Spinal cord (tissue), 9 donors: ENCODE measurements at regions not wholly inside any gene's neighbourhood (a gene's known extent, or its start where the extent isn't known, plus 50 kb on each side); places are given as distances from the start of the nearest gene placed in this dataset.

Experiments
- DNase-seq, 6 donors: peaks; one replicate each; pipeline versions ENCODE4 v3.0.0 to v3.0.0-alpha.2; 2013 to 2015; ENCODE audit warnings: low spot score in 6 of 6, low read depth in 4 of 6
- H3K27ac ChIP-seq: one replicate; pipeline ENCODE4 v1.5.1; 2013; ENCODE audit warnings: low read depth, low read length, control low read depth
- H3K27me3 ChIP-seq: one replicate; pipeline ENCODE4 v1.6.1; 2013; ENCODE audit warnings: low read length; ENCODE audit not compliant: control insufficient read depth, insufficient read depth
- H3K36me3 ChIP-seq: one replicate; pipeline ENCODE4 v1.6.1; 2013; ENCODE audit warnings: low read length; ENCODE audit not compliant: control insufficient read depth, insufficient read depth
- H3K4me1 ChIP-seq: one replicate; pipeline ENCODE4 v1.6.1; 2013; ENCODE audit warnings: low read length; ENCODE audit not compliant: control insufficient read depth, insufficient read depth
- H3K4me3 ChIP-seq: one replicate; pipeline ENCODE4 v1.5.1; 2013; ENCODE audit warnings: low read depth, low read length, control low read depth
- H3K9me3 ChIP-seq: one replicate; pipeline ENCODE4 v1.6.1; 2013; ENCODE audit warnings: low read length; ENCODE audit not compliant: control insufficient read depth, insufficient read depth
- WGBS: methylation state at CpG from one replicate; pipeline ENCODE4 v1.1.5; 2013; ENCODE audit warnings: missing lambda C conversion rate; ENCODE audit not compliant: insufficient coverage; 5-methylcytosine and 5-hydroxymethylcytosine counted together
- donor health status: healthy.

DNA sequence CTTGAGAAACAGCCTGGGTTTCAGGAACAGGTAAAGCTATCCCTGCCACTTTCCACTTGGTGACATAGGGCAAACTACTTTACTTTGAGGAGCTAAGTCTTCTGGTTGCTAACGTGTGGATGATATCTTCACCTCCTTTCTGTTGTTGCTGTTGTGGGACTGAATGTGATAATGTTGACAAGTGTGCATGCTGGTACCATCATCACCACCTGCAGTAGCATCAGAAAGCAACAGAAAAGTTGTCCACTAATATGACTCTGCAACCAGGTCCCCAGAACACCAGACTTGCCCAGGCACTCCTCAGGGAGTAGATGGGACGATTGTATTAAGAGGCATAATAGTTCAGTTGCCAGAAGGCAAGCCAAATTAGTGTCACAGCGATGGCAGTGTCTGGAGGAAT, 203.2 kb upstream of the MCTP2 start:
- DNase-seq = no peak
- H3K36me3 ChIP-seq = no peaks in the 10 kb centered on the region
- H3K4me1 ChIP-seq = no peaks in the 10 kb centered on the region
- no peaks in the 10 kb centered on the region for H3K27me3 ChIP-seq
- WGBS = 71% methylated on average over 2 of the region's 3 CpGs
- H3K4me3 ChIP-seq = no peak overlapping the region
- no peaks in the 10 kb centered on the region for H3K9me3 ChIP-seq
- no peak overlapping the region for H3K27ac ChIP-seq

DNA sequence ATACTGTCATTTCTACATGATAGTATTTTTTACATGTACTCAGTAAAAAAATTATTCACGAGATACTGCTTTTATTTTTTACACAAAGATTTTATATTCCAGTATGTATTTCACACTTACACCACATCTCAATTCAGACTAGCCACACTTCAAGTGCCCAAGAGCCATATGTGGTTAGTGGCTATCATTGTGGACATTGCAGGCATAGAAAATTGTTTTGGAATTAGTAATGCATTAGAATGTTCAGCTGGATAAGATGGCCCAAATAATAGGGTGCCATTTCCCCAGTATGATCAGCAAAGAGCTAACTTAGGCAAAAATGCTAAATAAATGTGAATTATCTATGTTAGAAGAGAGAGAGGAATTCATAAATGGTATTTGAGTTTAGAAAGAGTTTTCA, 203.8 kb upstream of the MCTP2 start:
- H3K9me3 ChIP-seq = no peaks in the 10 kb centered on the region
- no CpG with 5 or more reads among the region's 1 CpG for WGBS
- no peak overlapping the region for H3K4me3 ChIP-seq
- H3K27ac ChIP-seq = no peak overlapping the region
- H3K36me3 ChIP-seq = no peaks in the 10 kb centered on the region
- no peaks in the 10 kb centered on the region for H3K27me3 ChIP-seq
- no peaks in the 10 kb centered on the region for H3K4me1 ChIP-seq
- no peak for DNase-seq

DNA sequence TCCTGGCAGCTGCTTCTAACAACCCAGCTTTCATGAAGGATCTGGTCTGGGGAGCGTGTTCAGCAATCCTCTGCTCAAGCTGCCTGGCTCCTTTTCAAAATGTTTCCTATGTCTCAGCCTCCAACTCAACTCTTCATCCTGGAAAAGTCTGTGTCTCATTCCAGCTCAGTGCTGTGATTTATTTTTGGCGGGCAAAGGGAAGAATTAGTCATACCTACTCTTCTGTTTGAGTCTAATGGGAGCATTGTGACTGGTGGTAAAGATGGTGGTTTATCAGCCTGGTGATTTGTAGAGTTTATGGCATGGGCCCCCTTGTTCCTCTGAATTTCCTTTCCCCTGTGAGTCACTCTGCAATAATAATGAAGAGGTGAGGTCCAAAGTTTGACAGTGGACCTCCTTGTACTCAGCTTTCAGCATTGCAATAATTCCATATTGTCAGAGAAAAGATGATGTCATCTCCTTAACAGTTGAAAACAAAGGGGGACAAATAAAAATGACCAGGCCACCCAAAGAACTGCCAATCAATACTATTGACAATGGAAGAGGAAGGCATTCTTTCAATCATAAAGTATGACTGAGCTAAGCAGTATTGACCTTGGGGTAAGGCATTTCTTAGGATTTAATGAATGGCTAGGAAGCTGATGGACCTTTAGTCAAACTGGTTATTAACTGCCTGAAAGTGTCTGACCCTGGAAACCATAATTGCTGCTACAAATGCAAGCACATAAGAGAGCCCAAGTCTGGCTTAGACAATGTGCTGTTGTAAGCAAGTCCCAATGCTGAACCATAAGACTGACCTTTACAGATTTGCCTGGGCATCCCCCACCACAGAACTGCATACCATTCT, 204.7 kb upstream of the MCTP2 start:
- DNase-seq = no peak
- Histone ChIP-seq H3K36me3 (no peaks in the 10 kb centered on the region), H3K27me3 (no peaks in the 10 kb centered on the region), H3K4me1 (no peaks in the 10 kb centered on the region), H3K4me3 (no peak overlapping the region), H3K27ac (no peak overlapping the region), H3K9me3 (no peaks in the 10 kb centered on the region)
- WGBS = 56% methylated on average over 1 of the region's 2 CpGs

DNA sequence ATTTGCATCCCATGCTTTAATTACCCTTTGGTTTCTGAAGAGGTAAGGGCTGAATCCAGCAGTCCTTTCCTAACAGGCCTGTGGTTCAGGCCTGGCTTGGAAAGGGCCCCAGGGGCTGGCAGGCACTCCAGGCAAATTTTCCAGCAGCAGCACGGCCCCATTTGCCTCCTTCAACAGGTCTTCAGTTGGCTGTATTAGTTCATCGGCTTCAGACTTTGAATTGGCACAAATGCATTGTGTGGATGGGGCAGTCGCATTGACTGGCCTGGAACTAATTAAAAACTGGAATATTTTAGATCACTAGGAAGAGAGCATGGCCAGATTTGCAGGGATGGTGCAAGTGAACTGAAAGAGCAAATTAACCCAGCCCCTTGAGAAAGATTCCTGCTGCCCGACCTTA, 207.8 kb upstream of the MCTP2 start:
- Histone ChIP-seq H3K9me3 (no peaks in the 10 kb centered on the region), H3K36me3 (no peaks in the 10 kb centered on the region), H3K4me1 (no peaks in the 10 kb centered on the region), H3K27ac (no peak overlapping the region), H3K27me3 (no peaks in the 10 kb centered on the region), H3K4me3 (no peak overlapping the region)
- 48% methylated on average over 4 of the region's 4 CpGs for WGBS
- DNase-seq = peak in 1 of 6 donors; percentile 51

DNA sequence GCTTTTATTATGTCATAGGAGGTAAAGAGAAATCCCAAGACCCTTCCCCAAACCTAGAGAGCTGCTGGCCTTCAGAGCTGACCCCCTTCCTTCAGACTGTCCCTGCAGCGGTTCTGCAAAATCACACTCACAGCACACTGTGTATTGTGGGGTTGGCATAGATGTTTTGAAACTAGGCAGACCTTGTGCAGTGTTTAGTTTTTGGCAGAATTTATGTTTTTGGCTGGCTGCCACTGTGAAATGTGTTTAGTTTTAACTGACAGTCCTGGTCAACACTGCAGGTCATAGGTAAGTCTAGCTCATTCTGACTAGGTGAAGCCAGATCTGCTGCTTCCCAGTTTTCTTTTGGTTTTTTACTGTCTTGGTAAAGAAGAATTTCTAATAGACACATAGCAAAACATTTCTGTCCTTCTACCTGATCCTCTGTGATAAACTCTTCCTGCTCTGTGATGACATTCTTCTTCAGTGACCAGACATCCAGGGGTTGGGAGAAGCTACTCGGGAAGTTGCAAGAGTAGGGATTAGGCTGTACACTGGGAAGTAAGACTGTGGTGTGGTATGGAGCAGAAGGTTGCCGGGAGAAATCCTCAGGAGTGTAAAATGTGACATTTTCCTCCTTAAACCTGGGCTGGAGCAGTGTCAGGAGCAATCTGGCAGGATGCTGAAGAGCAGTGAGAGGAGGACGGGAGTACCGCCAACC, 209.6 kb upstream of the MCTP2 start:
- WGBS = 73% methylated on average over 4 of the region's 5 CpGs

DNA sequence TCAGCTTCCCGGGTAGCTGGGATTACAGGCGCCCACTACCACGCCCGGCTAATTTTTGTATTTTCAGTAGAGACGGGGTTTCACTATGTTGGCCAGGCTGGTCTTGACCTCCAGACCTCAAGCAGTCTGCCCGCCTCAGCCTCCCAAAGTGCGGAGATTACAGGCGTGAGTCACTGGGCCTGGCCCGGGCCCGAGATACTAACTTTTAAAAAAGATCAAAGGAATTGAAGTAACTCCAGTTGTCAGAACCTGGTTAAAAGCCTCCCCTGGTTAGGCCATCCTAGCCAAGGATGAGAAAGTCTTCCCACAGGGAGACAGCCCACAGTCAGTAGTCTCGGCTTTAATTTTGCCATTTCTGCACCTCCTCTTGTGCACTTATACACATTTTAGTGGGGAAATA, 212.3 kb upstream of the MCTP2 start:
- Histone ChIP-seq H3K4me3 (no peak overlapping the region), H3K4me1 (no peaks in the 10 kb centered on the region), H3K27me3 (no peaks in the 10 kb centered on the region), H3K36me3 (no peaks in the 10 kb centered on the region), H3K9me3 (no peaks in the 10 kb centered on the region), H3K27ac (no peak overlapping the region)
- 95% methylated on average over 8 of the region's 11 CpGs for WGBS
- no peak for DNase-seq

More for the DNA sequence above, 209.6 kb upstream of the MCTP2 start:
- no peak overlapping the region for H3K4me3 ChIP-seq
- H3K36me3 ChIP-seq = no peaks in the 10 kb centered on the region
- no peak for DNase-seq
- no peaks in the 10 kb centered on the region for H3K27me3 ChIP-seq
- H3K27ac ChIP-seq = no peak overlapping the region
- no peaks in the 10 kb centered on the region for H3K9me3 ChIP-seq
- no peaks in the 10 kb centered on the region for H3K4me1 ChIP-seq

DNA sequence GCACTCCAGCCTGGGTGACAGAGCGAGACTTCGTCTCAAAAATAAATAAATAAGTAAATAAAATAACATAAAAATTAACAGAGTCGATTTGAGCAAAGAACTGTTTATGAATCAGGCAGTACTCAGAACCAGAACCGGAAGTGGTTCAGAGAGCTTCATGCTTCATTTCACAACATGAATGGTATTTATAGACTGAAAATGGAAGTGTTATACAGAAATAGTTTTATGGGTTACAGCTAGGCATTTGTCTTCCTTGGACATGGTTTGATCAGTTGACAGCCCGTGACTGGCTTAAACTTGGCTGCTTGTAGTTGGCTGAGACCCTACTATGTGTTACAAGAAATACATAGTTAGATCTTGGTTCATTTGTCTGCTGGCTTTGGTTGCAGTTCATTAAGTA, 216.0 kb upstream of the MCTP2 start:
- Histone ChIP-seq H3K27me3 (no peaks in the 10 kb centered on the region), H3K4me3 (no peak overlapping the region), H3K36me3 (no peaks in the 10 kb centered on the region), H3K27ac (no peak overlapping the region), H3K4me1 (no peaks in the 10 kb centered on the region), H3K9me3 (no peaks in the 10 kb centered on the region)
- no peak for DNase-seq
- 71% methylated on average over 1 of the region's 5 CpGs for WGBS

DNA sequence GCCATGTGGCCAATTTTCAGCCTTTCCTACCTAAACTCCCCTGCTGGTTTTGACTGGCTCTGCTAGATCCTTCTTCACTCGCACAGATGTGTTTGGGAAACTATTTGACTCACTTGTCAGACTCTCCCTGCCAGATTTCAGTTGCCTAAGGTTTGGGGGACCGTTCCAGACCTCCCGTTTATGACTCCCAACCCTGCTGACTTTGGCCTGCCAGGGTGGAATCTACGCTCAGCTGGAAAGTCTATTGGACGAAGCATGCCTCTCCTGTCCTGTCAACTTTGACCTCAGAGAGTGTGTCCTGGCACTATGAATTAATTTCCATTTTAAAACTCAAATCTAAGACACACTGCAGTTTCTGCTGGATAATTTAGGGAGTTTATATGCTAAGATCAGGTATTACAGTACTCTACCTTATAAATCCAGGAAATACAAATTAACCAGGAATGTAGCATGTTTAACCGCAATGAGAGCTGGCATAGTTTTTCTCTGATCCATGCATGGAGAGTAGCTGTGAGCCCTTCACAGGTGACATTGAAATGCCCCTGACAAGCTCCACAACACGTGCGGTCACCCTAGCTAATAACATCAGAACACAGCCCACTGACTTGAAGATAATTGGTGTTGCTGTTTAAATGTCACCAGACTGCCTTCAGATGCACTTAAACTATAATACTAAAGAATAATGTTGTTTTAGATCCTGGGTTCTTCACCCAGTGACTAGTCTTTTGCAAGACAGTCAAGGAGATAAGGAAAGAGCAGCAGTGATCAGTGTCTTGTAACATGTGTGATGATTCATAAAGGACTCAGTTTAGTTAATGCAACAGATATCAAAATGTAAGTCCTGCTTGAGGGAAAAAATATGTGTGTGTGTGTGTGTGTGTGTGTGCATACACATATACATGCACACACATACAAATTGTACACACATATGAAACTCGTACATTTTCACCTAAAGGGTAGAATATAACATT, 223.0 kb upstream of the MCTP2 start:
- H3K27ac ChIP-seq = no peak overlapping the region
- no peaks in the 10 kb centered on the region for H3K36me3 ChIP-seq
- WGBS = 77% methylated on average over 4 of the region's 9 CpGs
- no peaks in the 10 kb centered on the region for H3K4me1 ChIP-seq
- H3K27me3 ChIP-seq = no peaks in the 10 kb centered on the region
- no peaks in the 10 kb centered on the region for H3K9me3 ChIP-seq
- no peak for DNase-seq
- no peak overlapping the region for H3K4me3 ChIP-seq

DNA sequence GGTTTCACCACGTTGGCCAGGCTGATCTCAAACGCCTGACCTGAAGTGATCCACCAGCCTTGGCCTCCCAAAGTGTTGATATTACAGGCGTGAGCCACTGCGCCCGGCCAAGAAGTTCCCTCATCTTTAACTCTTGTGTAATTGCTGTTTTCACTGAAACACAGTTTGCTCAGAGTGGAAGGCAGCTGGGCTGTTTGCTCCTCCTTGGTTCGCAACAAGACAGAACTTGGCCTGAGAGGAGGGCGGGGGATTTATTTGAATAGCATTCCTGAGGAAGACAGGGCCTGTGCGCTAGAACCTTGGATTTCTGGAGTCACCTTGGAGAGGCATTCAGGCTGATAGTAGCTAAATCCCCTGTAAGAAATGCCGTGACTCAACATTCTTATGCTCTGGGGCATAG, 226.7 kb upstream of the MCTP2 start:
- DNase-seq = no peak
- WGBS = 86% methylated on average over 4 of the region's 9 CpGs
- H3K4me1 ChIP-seq = no peaks in the 10 kb centered on the region

More for the DNA sequence above, 226.7 kb upstream of the MCTP2 start:
- no peak overlapping the region for H3K4me3 ChIP-seq
- no peaks in the 10 kb centered on the region for H3K27me3 ChIP-seq
- H3K27ac ChIP-seq = no peak overlapping the region
- H3K9me3 ChIP-seq = no peaks in the 10 kb centered on the region
- no peaks in the 10 kb centered on the region for H3K36me3 ChIP-seq
